ENCODE measurements at regions not wholly inside any gene's neighbourhood (a gene's known extent, or its start where the extent isn't known, plus 50 kb on each side); places are given as distances from the start of the nearest gene placed in this dataset.
A peak's percentile ranks its signal among the peaks of the same experiment; 100 is the strongest.
"Not testable (repeated sequence)": the region's sequence is repeated elsewhere in the genome, so short reads cannot be mapped to it uniquely, and the experiment has no call there.

GRCh38 chr2:36235426-36235825 is 120.2 kb upstream of the CRIM1 start:
- DNase-seq (ENCODE audit: low spot score) = no peak

- no peak for DNase-seq (ENCODE audit: low spot score)
These were observed 132.3 kb upstream of the CRIM1 start for GRCh38 chr2:36223259-36223658.

- no peak for DNase-seq (ENCODE audit: low spot score)
These were observed 133.1 kb upstream of the CRIM1 start for GRCh38 chr2:36222485-36222884.

- no peak for DNase-seq (ENCODE audit: low spot score)
These were observed 140.9 kb upstream of the CRIM1 start for GRCh38 chr2:36214691-36215090.

GRCh38 chr2:36203366-36203765 is 152.2 kb upstream of the CRIM1 start:
- DNase-seq (ENCODE audit: low spot score) = no peak

GRCh38 chr2:36197181-36197971 is 158.2 kb upstream of the CRIM1 start:
- no peak for DNase-seq (ENCODE audit: low spot score)

- DNase-seq (ENCODE audit: low spot score) = no peak
These were observed 161.9 kb upstream of the CRIM1 start for GRCh38 chr2:36193680-36194079.

GRCh38 chr2:36192983-36193382 is 162.6 kb upstream of the CRIM1 start:
- no peak for DNase-seq (ENCODE audit: low spot score)

GRCh38 chr2:36190097-36190496 is 165.5 kb upstream of the CRIM1 start:
- no peak for DNase-seq (ENCODE audit: low spot score)

GRCh38 chr2:36185624-36186023 is 170.0 kb upstream of the CRIM1 start:
- no peak for DNase-seq (ENCODE audit: low spot score)

GRCh38 chr2:36184848-36185247 is 170.7 kb upstream of the CRIM1 start:
- no peak for DNase-seq (ENCODE audit: low spot score)

GRCh38 chr2:36180789-36181482 is 174.6 kb upstream of the CRIM1 start:
- DNase-seq (ENCODE audit: low spot score) = not testable (repeated sequence)

GRCh38 chr2:36180293-36180692 is 175.3 kb upstream of the CRIM1 start:
- not testable (repeated sequence) for DNase-seq (ENCODE audit: low spot score)

GRCh38 chr2:36179668-36180269 is 175.8 kb upstream of the CRIM1 start:
- not testable (repeated sequence) for DNase-seq (ENCODE audit: low spot score)

- DNase-seq (ENCODE audit: low spot score) = no peak
These were observed 177.2 kb upstream of the CRIM1 start for GRCh38 chr2:36178384-36178783.

- DNase-seq (ENCODE audit: low spot score) = no peak
These were observed 178.3 kb upstream of the CRIM1 start for GRCh38 chr2:36177282-36177681.

- DNase-seq (ENCODE audit: low spot score) = no peak
These were observed 180.7 kb upstream of the CRIM1 start for GRCh38 chr2:36174920-36175319.

- DNase-seq (ENCODE audit: low spot score) = no peak
These were observed 181.7 kb upstream of the CRIM1 start for GRCh38 chr2:36173760-36174404.

- DNase-seq (ENCODE audit: low spot score) = no peak
These were observed 182.8 kb upstream of the CRIM1 start for GRCh38 chr2:36172824-36173223.

- DNase-seq (ENCODE audit: low spot score) = no peak
These were observed 184.8 kb upstream of the CRIM1 start for GRCh38 chr2:36170805-36171204.

GRCh38 chr2:36169843-36170242 is 185.7 kb upstream of the CRIM1 start:
- DNase-seq (ENCODE audit: low spot score) = no peak

GRCh38 chr2:36168115-36168514 is 187.5 kb upstream of the CRIM1 start:
- DNase-seq (ENCODE audit: low spot score) = no peak

- DNase-seq (ENCODE audit: low spot score) = peak; percentile 41
These were observed 190.4 kb upstream of the CRIM1 start for GRCh38 chr2:36165132-36165531.
